ENCODE measurements at regions not wholly inside any gene's neighbourhood (a gene's known extent, or its start where the extent isn't known, plus 50 kb on each side); places are given as distances from the start of the nearest gene placed in this dataset.

DNA sequence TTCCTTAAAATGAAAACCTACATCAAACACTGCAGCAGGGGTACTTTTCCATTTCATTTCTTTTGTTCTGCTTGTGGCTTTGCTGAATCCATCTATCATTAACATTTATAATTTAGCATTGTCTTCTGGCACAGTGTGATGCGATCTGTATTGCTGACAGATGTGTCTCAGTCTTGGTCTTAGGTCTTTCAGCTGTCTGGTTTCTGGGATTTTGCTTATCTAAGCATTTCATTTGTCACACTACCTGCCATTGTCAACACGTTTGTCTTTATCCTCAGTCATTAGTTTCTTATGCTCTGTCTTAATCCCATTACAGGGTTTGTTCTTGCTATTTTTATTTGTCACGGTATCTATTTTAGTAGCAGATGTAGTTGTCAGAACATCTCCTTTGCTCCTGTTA, 303.1 kb downstream of the IZUMO3 start:
- TF ChIP-seq, protein P1, sequence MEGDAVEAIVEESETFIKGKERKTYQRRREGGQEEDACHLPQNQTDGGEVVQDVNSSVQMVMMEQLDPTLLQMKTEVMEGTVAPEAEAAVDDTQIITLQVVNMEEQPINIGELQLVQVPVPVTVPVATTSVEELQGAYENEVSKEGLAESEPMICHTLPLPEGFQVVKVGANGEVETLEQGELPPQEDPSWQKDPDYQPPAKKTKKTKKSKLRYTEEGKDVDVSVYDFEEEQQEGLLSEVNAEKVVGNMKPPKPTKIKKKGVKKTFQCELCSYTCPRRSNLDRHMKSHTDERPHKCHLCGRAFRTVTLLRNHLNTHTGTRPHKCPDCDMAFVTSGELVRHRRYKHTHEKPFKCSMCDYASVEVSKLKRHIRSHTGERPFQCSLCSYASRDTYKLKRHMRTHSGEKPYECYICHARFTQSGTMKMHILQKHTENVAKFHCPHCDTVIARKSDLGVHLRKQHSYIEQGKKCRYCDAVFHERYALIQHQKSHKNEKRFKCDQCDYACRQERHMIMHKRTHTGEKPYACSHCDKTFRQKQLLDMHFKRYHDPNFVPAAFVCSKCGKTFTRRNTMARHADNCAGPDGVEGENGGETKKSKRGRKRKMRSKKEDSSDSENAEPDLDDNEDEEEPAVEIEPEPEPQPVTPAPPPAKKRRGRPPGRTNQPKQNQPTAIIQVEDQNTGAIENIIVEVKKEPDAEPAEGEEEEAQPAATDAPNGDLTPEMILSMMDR (optimal IDR thresholded peaks at IDR 0.05 in 1 of 3, IDR thresholded peaks at IDR 0.05 in 1 of 3, conservative IDR thresholded peaks at IDR 0.05 in 1 of 3; ENCODE audit: extremely low read depth in 1 of 3, insufficient read depth in 2 of 3, low read length in 3 of 3) = no peak
- Histone ChIP-seq H3K36me3 (ENCODE audit: control insufficient read depth in 2 of 2, extremely low read depth in 1 of 2, insufficient read depth in 2 of 2, low read length in 2 of 2) (no peaks in the 10 kb centered on the region), H2AFZ (ENCODE audit: control insufficient read depth, low read length) (no peak overlapping the region), H3K9me1 (ENCODE audit: control insufficient read depth, extremely low read depth, insufficient read depth, low read length) (no peaks in the 10 kb centered on the region), H3K4me1 (ENCODE audit: control insufficient read depth, extremely low read depth, insufficient read depth, low read length) (no peaks in the 10 kb centered on the region), H3K4me2 (ENCODE audit: control insufficient read depth, extremely low read depth, insufficient read depth, low read depth, low read length) (no peak overlapping the region), H3K27ac (ENCODE audit: control insufficient read depth, insufficient read depth, low read length) (no peak overlapping the region), H3K9ac (ENCODE audit: control insufficient read depth, extremely low read depth, insufficient read depth, low read length) (no peak overlapping the region), H3K27me3 (ENCODE audit: control insufficient read depth, extremely low read depth, insufficient read depth, low read length) (no peaks in the 10 kb centered on the region), H3K4me3 (ENCODE audit: control insufficient read depth in 2 of 3, extremely low read depth in 1 of 3, insufficient read depth in 2 of 3, low read depth in 1 of 3, low read length in 3 of 3) (no peak overlapping the region), H4K20me1 (ENCODE audit: control insufficient read depth, extremely low read depth, insufficient read depth, low read length) (no peaks in the 10 kb centered on the region), H3K9me3 (ENCODE audit: control insufficient read depth, low read depth, low read length) (no peaks in the 10 kb centered on the region), H3K79me2 (ENCODE audit: control insufficient read depth, insufficient read depth, low read length) (no peaks in the 10 kb centered on the region)
- no peak for DNase-seq (ENCODE audit: low read depth, low spot score)
- dilution Hi-C loops (cut with MboI; ENCODE audit: extremely low pct_ligation_motif_present, low sequenced_read_pairs) = no loop called here
- FAIRE-seq = no peak

DNA sequence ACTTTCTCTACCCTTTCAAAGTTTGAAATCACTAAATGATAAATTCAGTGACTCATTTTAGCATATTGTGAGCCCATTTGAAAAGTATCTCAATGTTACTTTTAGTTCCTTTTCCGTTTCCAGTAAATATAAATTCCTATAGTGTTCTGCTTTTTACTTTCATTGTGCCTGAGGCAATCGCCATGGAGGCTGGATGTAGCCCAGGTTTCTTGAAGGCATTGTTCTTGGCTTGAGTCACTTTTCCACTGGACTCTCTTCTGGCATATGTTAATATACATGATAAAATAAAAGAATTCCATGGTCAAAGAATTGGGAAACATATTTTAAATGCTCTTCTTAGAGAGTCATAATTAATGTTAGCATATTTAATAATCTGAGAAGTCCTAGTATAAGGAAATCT, 327.0 kb downstream of the IZUMO3 start:
- Histone ChIP-seq H3K9me1 (ENCODE audit: control insufficient read depth, extremely low read depth, insufficient read depth, low read length) (no peaks in the 10 kb centered on the region), H3K79me2 (ENCODE audit: control insufficient read depth, insufficient read depth, low read length) (no peaks in the 10 kb centered on the region), H4K20me1 (ENCODE audit: control insufficient read depth, extremely low read depth, insufficient read depth, low read length) (no peaks in the 10 kb centered on the region), H3K9ac (ENCODE audit: control insufficient read depth, extremely low read depth, insufficient read depth, low read length) (no peak overlapping the region), H3K27ac (ENCODE audit: control insufficient read depth, insufficient read depth, low read length) (no peak overlapping the region), H3K4me3 (ENCODE audit: control insufficient read depth in 2 of 3, extremely low read depth in 1 of 3, insufficient read depth in 2 of 3, low read depth in 1 of 3, low read length in 3 of 3) (no peak overlapping the region), H3K9me3 (ENCODE audit: control insufficient read depth, low read depth, low read length) (no peaks in the 10 kb centered on the region), H3K4me2 (ENCODE audit: control insufficient read depth, extremely low read depth, insufficient read depth, low read depth, low read length) (no peak overlapping the region), H3K36me3 (ENCODE audit: control insufficient read depth in 2 of 2, extremely low read depth in 1 of 2, insufficient read depth in 2 of 2, low read length in 2 of 2) (no peaks in the 10 kb centered on the region), H3K4me1 (ENCODE audit: control insufficient read depth, extremely low read depth, insufficient read depth, low read length) (no peaks in the 10 kb centered on the region), H2AFZ (ENCODE audit: control insufficient read depth, low read length) (no peak overlapping the region), H3K27me3 (ENCODE audit: control insufficient read depth, extremely low read depth, insufficient read depth, low read length) (no peaks in the 10 kb centered on the region)
- no peak for TF ChIP-seq EZH2 (IDR thresholded peaks at IDR 0.05; ENCODE audit: low read length)
- TF ChIP-seq, protein P1 (optimal IDR thresholded peaks at IDR 0.05 in 1 of 3, IDR thresholded peaks at IDR 0.05 in 1 of 3, conservative IDR thresholded peaks at IDR 0.05 in 1 of 3; ENCODE audit: extremely low read depth in 1 of 3, insufficient read depth in 2 of 3, low read length in 3 of 3) = no peak
- dilution Hi-C loops (cut with MboI; ENCODE audit: extremely low pct_ligation_motif_present, low sequenced_read_pairs) = no loop called here
- DNase-seq (ENCODE audit: low read depth, low spot score) = no peak
- no peak for FAIRE-seq
